HL-60 (cell line): ENCODE measurements at regions not wholly inside any gene's neighbourhood (a gene's known extent, or its start where the extent isn't known, plus 50 kb on each side); places are given as distances from the start of the nearest gene placed in this dataset.

Experiments used
- POLR2AphosphoS5 ChIP-seq: IDR thresholded peaks from 2 replicates; pipeline ENCODE4 v1.6.1; 2012; ENCODE audit warnings: low read depth
- TF ChIP-seq, protein P1 (sequence below): IDR thresholded peaks from one replicate; pipeline ENCODE4 v1.5.1; 2011; ENCODE audit warnings: low read length, control low read depth, inconsistent platforms; ENCODE audit not compliant: insufficient read depth

DNA sequence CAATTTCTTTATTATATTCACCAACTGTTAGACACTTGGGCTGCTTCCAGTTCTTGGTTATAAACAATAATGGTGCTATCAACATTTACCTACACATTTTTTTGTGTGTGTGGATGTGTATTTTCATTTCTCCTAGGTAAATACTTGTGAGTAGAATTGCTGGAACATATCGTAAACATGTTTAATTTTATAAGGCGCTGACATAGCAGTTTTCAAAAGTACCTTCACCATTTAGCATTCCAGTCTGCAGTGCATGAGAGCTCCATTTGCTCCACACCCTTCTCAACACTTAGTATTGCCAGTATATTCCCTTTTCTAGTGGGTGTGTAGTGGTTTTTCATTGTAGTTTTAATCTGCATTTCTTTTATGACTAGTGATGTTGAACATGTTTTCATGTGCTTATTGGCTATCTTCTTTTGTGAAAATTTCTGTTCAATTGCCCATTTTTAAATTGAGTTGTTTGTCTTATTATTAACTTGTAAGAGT lies 59.6 kb upstream of the FAM204A start:
- TF ChIP-seq, protein P1, sequence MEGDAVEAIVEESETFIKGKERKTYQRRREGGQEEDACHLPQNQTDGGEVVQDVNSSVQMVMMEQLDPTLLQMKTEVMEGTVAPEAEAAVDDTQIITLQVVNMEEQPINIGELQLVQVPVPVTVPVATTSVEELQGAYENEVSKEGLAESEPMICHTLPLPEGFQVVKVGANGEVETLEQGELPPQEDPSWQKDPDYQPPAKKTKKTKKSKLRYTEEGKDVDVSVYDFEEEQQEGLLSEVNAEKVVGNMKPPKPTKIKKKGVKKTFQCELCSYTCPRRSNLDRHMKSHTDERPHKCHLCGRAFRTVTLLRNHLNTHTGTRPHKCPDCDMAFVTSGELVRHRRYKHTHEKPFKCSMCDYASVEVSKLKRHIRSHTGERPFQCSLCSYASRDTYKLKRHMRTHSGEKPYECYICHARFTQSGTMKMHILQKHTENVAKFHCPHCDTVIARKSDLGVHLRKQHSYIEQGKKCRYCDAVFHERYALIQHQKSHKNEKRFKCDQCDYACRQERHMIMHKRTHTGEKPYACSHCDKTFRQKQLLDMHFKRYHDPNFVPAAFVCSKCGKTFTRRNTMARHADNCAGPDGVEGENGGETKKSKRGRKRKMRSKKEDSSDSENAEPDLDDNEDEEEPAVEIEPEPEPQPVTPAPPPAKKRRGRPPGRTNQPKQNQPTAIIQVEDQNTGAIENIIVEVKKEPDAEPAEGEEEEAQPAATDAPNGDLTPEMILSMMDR, result no peak
- TF ChIP-seq POLR2AphosphoS5, result no peak
